ENCODE measurements at regions not wholly inside any gene's neighbourhood (a gene's known extent, or its start where the extent isn't known, plus 50 kb on each side); places are given as distances from the start of the nearest gene placed in this dataset.

- no peaks in the 10 kb centered on the region for H3K27me3 ChIP-seq (replicated peaks; ENCODE audit: insufficient read depth)
- H3K36me3 ChIP-seq: no peaks in the 10 kb centered on the region
- H3K27ac ChIP-seq: no peak overlapping the region
- DNase-seq (ENCODE audit: low spot score): no peak
- no peaks in the 10 kb centered on the region for H3K4me1 ChIP-seq (replicated peaks)
- no peak for TF ChIP-seq POLR2A (IDR thresholded peaks at IDR 0.05)
- no peak for TF ChIP-seq POLR2AphosphoS5 (IDR thresholded peaks at IDR 0.05)
- TF ChIP-seq CTCF (IDR thresholded peaks at IDR 0.05): no peak
- 93% methylated on average over 3 of the region's 3 CpGs for WGBS
- intact Hi-C loops (cut with DNase I): no loop called here
- H3K4me3 ChIP-seq: no peak overlapping the region
- H3K9me3 ChIP-seq: no peaks in the 10 kb centered on the region
Observed at GRCh38 chr5:117624201-117624600, 1049.6 kb upstream of the SEMA6A start.

- intact Hi-C loops (cut with DNase I): no loop called here
- H3K4me3 ChIP-seq: no peak overlapping the region
- H3K36me3 ChIP-seq: no peaks in the 10 kb centered on the region
- DNase-seq (ENCODE audit: low spot score): no peak
- H3K27me3 ChIP-seq (replicated peaks; ENCODE audit: insufficient read depth): no peaks in the 10 kb centered on the region
- H3K27ac ChIP-seq: no peak overlapping the region
- WGBS: 33% methylated on average over 3 of the region's 3 CpGs
- H3K9me3 ChIP-seq: no peaks in the 10 kb centered on the region
- TF ChIP-seq CTCF (IDR thresholded peaks at IDR 0.05) (no peak), POLR2AphosphoS5 (IDR thresholded peaks at IDR 0.05) (no peak), POLR2A (IDR thresholded peaks at IDR 0.05) (no peak)
- H3K4me1 ChIP-seq (replicated peaks): no peaks in the 10 kb centered on the region
Observed at GRCh38 chr5:117623042-117623805, 1048.6 kb upstream of the SEMA6A start.

GRCh38 chr5:117621921-117622320 lies 1047.3 kb upstream of the SEMA6A start:
- Histone ChIP-seq H3K27ac (no peak overlapping the region), H3K9me3 (no peaks in the 10 kb centered on the region), H3K4me3 (no peak overlapping the region), H3K36me3 (no peaks in the 10 kb centered on the region), H3K4me1 (replicated peaks) (no peaks in the 10 kb centered on the region), H3K27me3 (replicated peaks; ENCODE audit: insufficient read depth) (no peaks in the 10 kb centered on the region)
- intact Hi-C loops (cut with DNase I): no loop called here
- no peak for TF ChIP-seq POLR2AphosphoS5 (IDR thresholded peaks at IDR 0.05)
- no peak for TF ChIP-seq CTCF (IDR thresholded peaks at IDR 0.05)
- no peak for TF ChIP-seq POLR2A (IDR thresholded peaks at IDR 0.05)
- WGBS: 96% methylated on average over 1 of the region's 1 CpG
- DNase-seq (ENCODE audit: low spot score): no peak

GRCh38 chr5:117615226-117615625 lies 1040.6 kb upstream of the SEMA6A start:
- Histone ChIP-seq H3K4me3 (no peak overlapping the region), H3K27ac (no peak overlapping the region), H3K36me3 (no peaks in the 10 kb centered on the region), H3K4me1 (replicated peaks) (no peaks in the 10 kb centered on the region), H3K27me3 (replicated peaks; ENCODE audit: insufficient read depth) (no peaks in the 10 kb centered on the region), H3K9me3 (no peaks in the 10 kb centered on the region)
- no peak for TF ChIP-seq POLR2A (IDR thresholded peaks at IDR 0.05)
- TF ChIP-seq POLR2AphosphoS5 (IDR thresholded peaks at IDR 0.05): no peak
- TF ChIP-seq CTCF (IDR thresholded peaks at IDR 0.05): no peak
- DNase-seq (ENCODE audit: low spot score): no peak
- intact Hi-C loops (cut with DNase I): no loop called here

GRCh38 chr5:117614408-117614807 lies 1039.8 kb upstream of the SEMA6A start:
- Histone ChIP-seq H3K27me3 (replicated peaks; ENCODE audit: insufficient read depth) (no peaks in the 10 kb centered on the region), H3K36me3 (no peaks in the 10 kb centered on the region), H3K9me3 (no peaks in the 10 kb centered on the region), H3K4me3 (no peak overlapping the region), H3K4me1 (replicated peaks) (no peaks in the 10 kb centered on the region), H3K27ac (no peak overlapping the region)
- WGBS: 68% methylated on average over 2 of the region's 2 CpGs
- intact Hi-C loops (cut with DNase I): no loop called here
- TF ChIP-seq POLR2A (IDR thresholded peaks at IDR 0.05) (no peak), CTCF (IDR thresholded peaks at IDR 0.05) (no peak), POLR2AphosphoS5 (IDR thresholded peaks at IDR 0.05) (no peak)
- no peak for DNase-seq (ENCODE audit: low spot score)
